ENCODE measurements at regions not wholly inside any gene's neighbourhood (a gene's known extent, or its start where the extent isn't known, plus 50 kb on each side); places are given as distances from the start of the nearest gene placed in this dataset.

DNA sequence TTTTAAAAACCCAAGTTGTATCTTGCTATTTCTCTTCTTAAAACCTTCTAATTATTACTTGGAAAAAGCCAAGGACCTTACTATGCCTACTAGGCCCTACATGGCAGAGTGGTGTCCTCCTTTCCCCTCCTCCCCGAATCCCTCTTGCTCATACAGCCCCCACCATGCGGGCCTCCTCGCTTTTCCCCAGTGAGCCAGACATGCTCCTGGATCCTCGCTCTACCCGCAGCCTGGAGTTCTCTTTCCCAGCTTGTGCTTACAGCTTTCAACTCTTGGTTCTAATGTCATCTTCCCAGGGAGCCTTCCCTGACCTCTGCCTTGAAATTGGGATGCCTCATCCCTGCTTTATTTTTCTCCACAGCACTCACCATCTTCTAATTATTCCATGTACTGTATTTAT, 111.8 kb upstream of the TLE3 start:
- DNase-seq, result no peak
- intact Hi-C loops (cut with DNase I), result no loop called here

DNA sequence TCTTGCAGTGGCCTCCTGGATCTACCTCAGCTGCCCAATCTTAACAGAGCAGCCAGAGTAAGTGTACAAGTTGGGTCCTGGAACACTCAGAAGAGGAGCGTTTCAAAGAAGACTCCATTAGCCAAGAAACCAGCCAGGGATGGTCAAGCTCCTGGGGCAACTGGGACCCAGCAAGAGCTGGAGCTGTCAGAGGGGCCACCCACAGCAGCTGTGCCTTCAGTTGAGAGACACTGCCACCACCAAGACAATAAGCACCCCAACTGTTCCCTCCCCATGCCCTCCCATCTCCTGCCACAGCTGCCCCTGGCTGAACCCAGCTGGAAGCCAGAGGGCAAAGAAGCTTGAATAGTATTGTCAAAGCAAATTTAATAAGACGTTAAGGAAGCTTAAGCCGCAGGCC, 110.6 kb upstream of the TLE3 start:
- intact Hi-C loops (cut with DNase I), result no loop called here
- ATAC-seq, result no peak
- H3K27me3 ChIP-seq, result peaks cover 0 to 18% (median 0%) of the 10 kb centered on the region in 9 donors
- TF ChIP-seq, protein P1, sequence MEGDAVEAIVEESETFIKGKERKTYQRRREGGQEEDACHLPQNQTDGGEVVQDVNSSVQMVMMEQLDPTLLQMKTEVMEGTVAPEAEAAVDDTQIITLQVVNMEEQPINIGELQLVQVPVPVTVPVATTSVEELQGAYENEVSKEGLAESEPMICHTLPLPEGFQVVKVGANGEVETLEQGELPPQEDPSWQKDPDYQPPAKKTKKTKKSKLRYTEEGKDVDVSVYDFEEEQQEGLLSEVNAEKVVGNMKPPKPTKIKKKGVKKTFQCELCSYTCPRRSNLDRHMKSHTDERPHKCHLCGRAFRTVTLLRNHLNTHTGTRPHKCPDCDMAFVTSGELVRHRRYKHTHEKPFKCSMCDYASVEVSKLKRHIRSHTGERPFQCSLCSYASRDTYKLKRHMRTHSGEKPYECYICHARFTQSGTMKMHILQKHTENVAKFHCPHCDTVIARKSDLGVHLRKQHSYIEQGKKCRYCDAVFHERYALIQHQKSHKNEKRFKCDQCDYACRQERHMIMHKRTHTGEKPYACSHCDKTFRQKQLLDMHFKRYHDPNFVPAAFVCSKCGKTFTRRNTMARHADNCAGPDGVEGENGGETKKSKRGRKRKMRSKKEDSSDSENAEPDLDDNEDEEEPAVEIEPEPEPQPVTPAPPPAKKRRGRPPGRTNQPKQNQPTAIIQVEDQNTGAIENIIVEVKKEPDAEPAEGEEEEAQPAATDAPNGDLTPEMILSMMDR (IDR thresholded peaks at IDR 0.05), result no peak
- TF ChIP-seq POLR2A (IDR thresholded peaks at IDR 0.05), result no peak
- H3K36me3 ChIP-seq, result no peaks in the 10 kb centered on the region
- H3K4me3 ChIP-seq, result no peak overlapping the region
- H3K4me1 ChIP-seq, result peaks cover 0 to 17% (median 5%) of the 10 kb centered on the region in 12 donors
- DNase-seq, result no peak
- 77 to 97% (median 92%) methylated on average over 3 of the region's 3 CpGs for WGBS, 4 donors
- H3K9me3 ChIP-seq, result no peaks in the 10 kb centered on the region
- no peak overlapping the region for H3K27ac ChIP-seq

More for the DNA sequence above, 111.8 kb upstream of the TLE3 start:
- Histone ChIP-seq H3K27ac (no peak overlapping the region), H3K4me3 (no peak overlapping the region), H3K27me3 (peaks cover 0 to 19% (median 0%) of the 10 kb centered on the region in 9 donors), H3K36me3 (no peaks in the 10 kb centered on the region), H3K9me3 (no peaks in the 10 kb centered on the region), H3K4me1 (peaks cover 0 to 17% (median 5%) of the 10 kb centered on the region in 12 donors)
- no peak for TF ChIP-seq POLR2A (IDR thresholded peaks at IDR 0.05)
- TF ChIP-seq, protein P1 (IDR thresholded peaks at IDR 0.05), result no peak
- WGBS, 4 donors, result 91 to 95% (median 92%) methylated on average over 5 of the region's 5 CpGs
- no peak for ATAC-seq

DNA sequence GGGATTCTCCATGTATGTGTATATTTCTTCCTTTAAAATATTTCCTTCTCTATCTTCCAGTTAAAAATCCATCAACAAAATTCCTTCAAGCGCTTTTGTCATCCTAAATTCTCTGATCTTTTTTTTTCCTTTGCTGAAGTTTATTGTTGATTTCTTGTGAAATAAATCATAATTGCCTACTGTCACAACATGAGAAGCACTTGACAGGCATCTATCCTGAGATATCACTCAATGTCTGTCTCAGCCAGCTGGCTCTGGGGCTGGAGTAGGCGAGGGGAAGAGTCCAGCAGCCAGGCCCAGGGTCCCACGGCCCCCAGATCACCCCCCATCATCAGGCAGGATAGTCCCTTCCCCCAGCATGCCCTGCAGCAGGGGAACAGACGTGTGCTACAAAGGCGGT, 109.0 kb upstream of the TLE3 start:
- 70 to 86% (median 76%) methylated on average over 5 of the region's 5 CpGs for WGBS, 4 donors
- Histone ChIP-seq H3K4me3 (no peak overlapping the region), H3K27me3 (peaks cover 0 to 14% (median 0%) of the 10 kb centered on the region in 9 donors), H3K36me3 (no peaks in the 10 kb centered on the region), H3K4me1 (peaks cover 0 to under 1% (median 0%) of the 10 kb centered on the region in 12 donors), H3K9me3 (no peaks in the 10 kb centered on the region), H3K27ac (no peak overlapping the region)
- DNase-seq, result no peak
- ATAC-seq, result no peak
- TF ChIP-seq POLR2A (IDR thresholded peaks at IDR 0.05), result no peak
- TF ChIP-seq, protein P1 (IDR thresholded peaks at IDR 0.05), result no peak
- intact Hi-C loops (cut with DNase I), result no loop called here

DNA sequence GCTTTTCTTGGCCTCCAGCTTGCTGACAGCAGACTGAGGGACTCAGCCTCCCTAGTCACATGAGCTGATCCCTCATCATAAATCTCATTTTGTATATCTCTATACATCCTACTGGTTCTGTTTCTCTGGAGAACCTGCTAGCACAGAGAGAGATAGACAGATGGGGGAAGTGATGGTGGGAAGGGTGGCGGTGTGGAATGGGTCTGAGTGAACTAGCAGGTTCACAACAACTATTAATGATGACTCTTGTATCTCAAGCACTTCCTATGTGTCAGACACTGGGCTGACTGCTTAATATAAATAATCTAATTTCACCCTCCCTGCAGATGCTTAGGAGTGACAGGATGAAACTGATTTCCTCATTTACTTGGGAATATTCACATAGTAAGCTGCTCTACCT, 106.9 kb upstream of the TLE3 start:
- Histone ChIP-seq H3K27me3 (peaks cover 0 to 8% (median 0%) of the 10 kb centered on the region in 9 donors), H3K36me3 (no peaks in the 10 kb centered on the region), H3K4me3 (no peak overlapping the region), H3K27ac (no peak overlapping the region), H3K4me1 (peaks cover 0 to 3% (median 0%) of the 10 kb centered on the region in 12 donors), H3K9me3 (no peaks in the 10 kb centered on the region)
- intact Hi-C loops (cut with DNase I), result no loop called here
- TF ChIP-seq, protein P1 (IDR thresholded peaks at IDR 0.05), result no peak
- TF ChIP-seq POLR2A (IDR thresholded peaks at IDR 0.05), result no peak
- no peak for DNase-seq
- 98 to 100% (median 100%) methylated on average over 1 of the region's 1 CpG for WGBS, 4 donors
- ATAC-seq, result no peak

Data from heart left ventricle (tissue), 16 donors.